Osteoblast (primary cell): ENCODE measurements at regions not wholly inside any gene's neighbourhood (a gene's known extent, or its start where the extent isn't known, plus 50 kb on each side); places are given as distances from the start of the nearest gene placed in this dataset.

ENCODE experiments used
- DNase-seq: peaks from one replicate; pipeline ENCODE4 v3.0.0; 2011; ENCODE audit warnings: low spot score, mixed read lengths; ENCODE audit not compliant: insufficient read length; ENCODE audit errors: missing footprints
- H2AFZ ChIP-seq: 2 replicates; pipeline ENCODE4 v1.6.0; 2011; ENCODE audit warnings: mild to moderate bottlenecking, low read length
- H3K27ac ChIP-seq: 2 replicates; pipeline ENCODE4 v1.5.1; 2011; ENCODE audit warnings: mild to moderate bottlenecking, low read depth, low read length, moderate library complexity
- H3K27me3 ChIP-seq: 2 replicates; pipeline ENCODE4 v1.6.0; 2012; ENCODE audit warnings: mild to moderate bottlenecking, control low read depth, inconsistent platforms, low read length, moderate library complexity; ENCODE audit not compliant: insufficient read depth
- H3K36me3 ChIP-seq: 2 replicates; pipeline ENCODE4 v1.5.1; 2011; ENCODE audit warnings: mild to moderate bottlenecking, low read length, control low read depth, moderate library complexity; ENCODE audit not compliant: insufficient read depth
- H3K4me1 ChIP-seq: 2 replicates; pipeline ENCODE4 v1.5.1; 2011; ENCODE audit warnings: mild to moderate bottlenecking, low read length, control low read depth, moderate library complexity; ENCODE audit not compliant: insufficient read depth
- H3K4me2 ChIP-seq: 2 replicates; pipeline ENCODE4 v1.6.0; 2011; ENCODE audit warnings: mild to moderate bottlenecking, low read length; ENCODE audit not compliant: insufficient read depth
- H3K4me3 ChIP-seq: fragments of 200-600 bp; sonication (generic); 3 replicates; pipeline ENCODE4 v1.5.1; 2012; ENCODE audit warnings: mild to moderate bottlenecking, low read length, inconsistent platforms; ENCODE audit not compliant: insufficient read depth
- H3K79me2 ChIP-seq: 2 replicates; pipeline ENCODE4 v1.6.0; 2012; ENCODE audit warnings: mild to moderate bottlenecking, low read length, control low read depth, inconsistent platforms; ENCODE audit not compliant: insufficient read depth
- H3K9me3 ChIP-seq: 2 replicates; pipeline ENCODE4 v1.5.1; 2011; ENCODE audit warnings: low read depth, low read length, control low read depth
- H4K20me1 ChIP-seq: 2 replicates; pipeline ENCODE4 v1.6.0; 2012; ENCODE audit warnings: mild to moderate bottlenecking, low read length, control low read depth; ENCODE audit not compliant: insufficient read depth
- TF ChIP-seq, protein P1 (sequence below): IDR thresholded peaks from 2 replicates; pipeline ENCODE4 v1.5.1; 2011; ENCODE audit warnings: mild to moderate bottlenecking, low read depth, low read length, moderate library complexity; ENCODE audit errors: extremely low read depth

GRCh38 chr13:39269004-39269403, 230.7 kb downstream of the NHLRC3 start:
- Histone ChIP-seq H3K79me2 (no peaks in the 10 kb centered on the region), H4K20me1 (no peaks in the 10 kb centered on the region), H3K4me2 (no peak overlapping the region), H3K36me3 (no peaks in the 10 kb centered on the region), H3K9me3 (peaks cover 2% of the 10 kb centered on the region), H3K27me3 (peaks cover 3% of the 10 kb centered on the region), H2AFZ (no peak overlapping the region), H3K4me3 (no peak overlapping the region), H3K4me1 (no peaks in the 10 kb centered on the region), H3K27ac (no peak overlapping the region)
- DNase-seq: no peak
- TF ChIP-seq, protein P1, sequence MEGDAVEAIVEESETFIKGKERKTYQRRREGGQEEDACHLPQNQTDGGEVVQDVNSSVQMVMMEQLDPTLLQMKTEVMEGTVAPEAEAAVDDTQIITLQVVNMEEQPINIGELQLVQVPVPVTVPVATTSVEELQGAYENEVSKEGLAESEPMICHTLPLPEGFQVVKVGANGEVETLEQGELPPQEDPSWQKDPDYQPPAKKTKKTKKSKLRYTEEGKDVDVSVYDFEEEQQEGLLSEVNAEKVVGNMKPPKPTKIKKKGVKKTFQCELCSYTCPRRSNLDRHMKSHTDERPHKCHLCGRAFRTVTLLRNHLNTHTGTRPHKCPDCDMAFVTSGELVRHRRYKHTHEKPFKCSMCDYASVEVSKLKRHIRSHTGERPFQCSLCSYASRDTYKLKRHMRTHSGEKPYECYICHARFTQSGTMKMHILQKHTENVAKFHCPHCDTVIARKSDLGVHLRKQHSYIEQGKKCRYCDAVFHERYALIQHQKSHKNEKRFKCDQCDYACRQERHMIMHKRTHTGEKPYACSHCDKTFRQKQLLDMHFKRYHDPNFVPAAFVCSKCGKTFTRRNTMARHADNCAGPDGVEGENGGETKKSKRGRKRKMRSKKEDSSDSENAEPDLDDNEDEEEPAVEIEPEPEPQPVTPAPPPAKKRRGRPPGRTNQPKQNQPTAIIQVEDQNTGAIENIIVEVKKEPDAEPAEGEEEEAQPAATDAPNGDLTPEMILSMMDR: no peak

DNA sequence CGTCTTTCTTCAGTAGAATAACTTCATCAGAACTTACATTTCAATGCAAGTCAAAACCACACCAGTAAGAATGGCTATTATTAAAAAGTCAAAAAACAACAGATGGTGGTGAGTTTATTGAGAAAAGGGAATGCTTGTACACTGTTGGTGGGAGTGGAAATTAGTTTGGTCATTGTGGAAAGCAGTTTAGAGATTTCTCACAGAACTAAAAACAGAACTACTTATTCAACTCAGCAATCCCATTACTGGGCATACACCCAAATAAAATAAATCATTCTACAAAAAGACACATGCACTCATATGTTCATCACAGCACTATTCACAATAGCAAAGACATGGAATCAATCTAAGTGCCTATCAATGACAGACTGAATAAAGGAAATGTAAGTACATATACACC, 231.2 kb downstream of the NHLRC3 start:
- Histone ChIP-seq H3K4me2 (no peak overlapping the region), H3K27ac (no peak overlapping the region), H4K20me1 (no peaks in the 10 kb centered on the region), H3K9me3 (peaks cover 2% of the 10 kb centered on the region), H3K4me1 (no peaks in the 10 kb centered on the region), H3K4me3 (no peak overlapping the region), H3K27me3 (peaks cover 3% of the 10 kb centered on the region), H3K79me2 (no peaks in the 10 kb centered on the region), H2AFZ (no peak overlapping the region), H3K36me3 (no peaks in the 10 kb centered on the region)
- no peak for DNase-seq
- TF ChIP-seq, protein P1: no peak

DNA sequence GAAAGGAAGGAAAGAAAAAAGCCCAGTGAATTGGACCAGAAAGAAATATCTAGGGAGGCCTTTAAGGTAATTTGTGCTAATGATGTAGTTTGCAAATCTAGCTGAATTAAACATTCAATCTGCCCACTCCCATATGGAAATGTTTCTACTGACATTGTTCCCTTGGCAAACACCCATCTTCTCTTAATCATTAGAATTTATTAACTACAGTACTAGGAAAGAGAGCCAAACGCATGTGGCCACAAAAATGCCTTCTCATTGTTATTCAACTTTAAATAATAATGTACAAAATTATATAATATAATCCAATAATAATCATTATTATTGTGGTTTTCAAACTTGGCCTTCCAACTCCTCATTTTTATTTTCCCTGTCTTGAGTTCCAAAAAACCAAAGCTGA, 234.7 kb downstream of the NHLRC3 start:
- Histone ChIP-seq H3K79me2 (no peaks in the 10 kb centered on the region), H3K27ac (no peak overlapping the region), H3K4me3 (no peak overlapping the region), H3K9me3 (no peaks in the 10 kb centered on the region), H3K4me2 (no peak overlapping the region), H2AFZ (no peak overlapping the region), H4K20me1 (no peaks in the 10 kb centered on the region), H3K36me3 (no peaks in the 10 kb centered on the region), H3K4me1 (no peaks in the 10 kb centered on the region), H3K27me3 (peaks cover 7% of the 10 kb centered on the region)
- TF ChIP-seq, protein P1: no peak
- no peak for DNase-seq

DNA sequence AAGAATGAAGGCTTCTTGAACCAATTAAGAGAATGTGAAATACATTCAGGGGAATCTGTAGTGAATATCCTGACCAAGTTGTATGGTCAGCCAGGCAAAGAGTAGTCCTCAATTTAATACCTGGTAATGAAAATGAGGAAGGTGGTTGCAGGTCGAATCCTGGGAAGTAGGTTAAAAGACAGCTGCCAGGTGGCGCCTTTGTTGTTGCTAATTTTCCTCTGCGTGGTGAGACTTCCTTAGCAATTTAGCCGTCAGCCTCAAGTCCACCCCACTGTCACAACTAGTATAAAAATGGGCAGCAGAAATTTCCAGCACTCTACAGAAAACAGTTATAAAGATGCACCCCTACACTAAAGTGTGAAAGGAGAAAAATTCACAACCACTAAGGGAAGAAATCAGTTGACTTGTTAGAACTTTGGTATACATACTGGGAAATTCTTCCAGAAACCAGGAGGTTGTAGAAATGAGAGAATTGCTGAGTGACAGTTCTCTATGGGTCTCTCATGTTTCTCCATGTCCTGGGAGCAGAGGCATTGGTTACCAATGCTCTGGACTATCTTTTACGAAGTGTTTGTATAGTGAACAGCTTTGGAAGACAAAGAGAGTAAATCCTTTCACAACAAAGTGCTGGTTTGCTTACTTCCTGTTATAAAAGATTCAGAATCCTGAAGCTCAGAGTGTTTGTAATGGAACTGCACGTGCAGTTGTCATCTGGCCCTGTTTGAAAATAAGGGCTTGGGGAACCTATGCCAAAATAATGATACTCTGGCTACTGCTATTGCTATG, 235.9 kb downstream of the NHLRC3 start:
- TF ChIP-seq, protein P1: peak; percentile 10
- H3K36me3 ChIP-seq: no peaks in the 10 kb centered on the region
- H3K9me3 ChIP-seq: no peaks in the 10 kb centered on the region
- no peak overlapping the region for H3K27ac ChIP-seq
- H2AFZ ChIP-seq: no peak overlapping the region
- H3K4me1 ChIP-seq: no peaks in the 10 kb centered on the region
- H4K20me1 ChIP-seq: no peaks in the 10 kb centered on the region
- no peaks in the 10 kb centered on the region for H3K79me2 ChIP-seq
- DNase-seq: no peak
- H3K27me3 ChIP-seq: peaks cover 7% of the 10 kb centered on the region
- no peak overlapping the region for H3K4me3 ChIP-seq
- H3K4me2 ChIP-seq: no peak overlapping the region
